GM12892 (cell line): ENCODE measurements at regions not wholly inside any gene's neighbourhood (a gene's known extent, or its start where the extent isn't known, plus 50 kb on each side); places are given as distances from the start of the nearest gene placed in this dataset.

Source experiments
- POLR2A ChIP-seq: IDR thresholded peaks from 2 replicates; pipeline ENCODE4 v1.6.1; 2011; ENCODE audit warnings: low read depth, low read length, control low read depth
- POLR2AphosphoS5 ChIP-seq: IDR thresholded peaks from 2 replicates; pipeline ENCODE4 v1.6.1; 2011; ENCODE audit warnings: low read depth, low read length, control low read depth
- TAF1 ChIP-seq: IDR thresholded peaks from 2 replicates; pipeline ENCODE4 v1.6.1; 2011; ENCODE audit warnings: low read depth, mild to moderate bottlenecking, control low read depth, low read length, borderline replicate concordance

DNA sequence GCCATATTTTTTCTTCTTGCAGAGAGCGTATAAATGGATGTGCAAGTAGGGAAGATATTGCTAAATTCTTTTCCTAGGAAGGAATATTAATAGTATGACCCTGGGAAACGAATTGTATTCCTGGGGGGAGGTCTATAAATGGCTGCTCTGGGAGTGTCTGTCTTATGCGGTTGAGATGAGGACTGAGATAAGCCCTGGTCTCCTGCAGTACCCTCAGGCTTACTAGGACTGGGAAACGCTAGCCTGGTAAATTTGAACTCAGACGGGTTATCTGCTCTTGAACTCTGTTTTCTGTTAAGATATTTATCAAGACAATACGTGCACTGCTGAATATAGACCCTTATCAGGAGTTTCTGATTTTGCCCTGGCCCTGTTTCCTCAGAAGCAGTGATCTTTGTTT lies 1126.4 kb upstream of the C9orf72 start:
- TF ChIP-seq POLR2A, result no peak
- no peak for TF ChIP-seq POLR2AphosphoS5
- no peak for TF ChIP-seq TAF1
